NCI-H526 treated with DMSO at 0.1 percent for 48 hours (cell line): ENCODE measurements at regions not wholly inside any gene's neighbourhood (a gene's known extent, or its start where the extent isn't known, plus 50 kb on each side); places are given as distances from the start of the nearest gene placed in this dataset.
"Not testable (repeated sequence)": the region's sequence is repeated elsewhere in the genome, so short reads cannot be mapped to it uniquely, and the experiment has no call there.

ENCODE experiments used
- DNase-seq: peaks from one replicate; lab custom pipeline; 2025; lab: John Stamatoyannopoulos, UW

GRCh38 chr1:223022641-223023473 is 120.2 kb downstream of the TLR5 start:
- DNase-seq: peak; percentile 35

GRCh38 chr1:223023863-223024262 is 119.2 kb downstream of the TLR5 start:
- DNase-seq: no peak

- not testable (repeated sequence) for DNase-seq
Observed at GRCh38 chr1:223024486-223024885, 118.6 kb downstream of the TLR5 start.

GRCh38 chr1:223025190-223025734 is 117.8 kb downstream of the TLR5 start:
- not testable (repeated sequence) for DNase-seq

GRCh38 chr1:223026639-223027038 is 116.4 kb downstream of the TLR5 start:
- DNase-seq: not testable (repeated sequence)

- DNase-seq: peak; percentile 86
Observed at GRCh38 chr1:223029985-223030769, 112.9 kb downstream of the TLR5 start.

- peak; percentile 16 for DNase-seq
Observed at GRCh38 chr1:223030871-223031400, 112.1 kb downstream of the TLR5 start.

GRCh38 chr1:223031733-223032601 is 111.1 kb downstream of the TLR5 start:
- DNase-seq: no peak

GRCh38 chr1:223033658-223034057 is 109.4 kb downstream of the TLR5 start:
- DNase-seq: no peak

GRCh38 chr1:223034270-223034798 is 108.7 kb downstream of the TLR5 start:
- DNase-seq: no peak

- DNase-seq: no peak
Observed at GRCh38 chr1:223035724-223036478, 107.1 kb downstream of the TLR5 start.

GRCh38 chr1:223036479-223036845 is 106.6 kb downstream of the TLR5 start:
- DNase-seq: no peak

GRCh38 chr1:223037845-223038244 is 105.2 kb downstream of the TLR5 start:
- DNase-seq: no peak

- DNase-seq: no peak
Observed at GRCh38 chr1:223038288-223039006, 104.6 kb downstream of the TLR5 start.

GRCh38 chr1:223039990-223040389 is 103.1 kb downstream of the TLR5 start:
- no peak for DNase-seq

- DNase-seq: no peak
Observed at GRCh38 chr1:223041481-223041880, 101.6 kb downstream of the TLR5 start.

GRCh38 chr1:223045164-223045957 is 97.7 kb downstream of the TLR5 start:
- DNase-seq: no peak

- no peak for DNase-seq
Observed at GRCh38 chr1:223046011-223046410, 97.0 kb downstream of the TLR5 start.

- not testable (repeated sequence) for DNase-seq
Observed at GRCh38 chr1:223046463-223046862, 96.6 kb downstream of the TLR5 start.
